Endodermal cell (in vitro differentiated cells): ENCODE measurements at regions not wholly inside any gene's neighbourhood (a gene's known extent, or its start where the extent isn't known, plus 50 kb on each side); places are given as distances from the start of the nearest gene placed in this dataset.

Source experiments
- DNase-seq: peaks from one replicate; pipeline ENCODE4 v3.0.0-alpha.2; 2017
- H3K27ac ChIP-seq: 2 replicates; pipeline ENCODE4 v1.5.1; 2013; ENCODE audit warnings: mild to moderate bottlenecking, low read depth, low read length, moderate library complexity
- H3K27me3 ChIP-seq: 2 replicates; pipeline ENCODE4 v1.6.1; 2013; ENCODE audit warnings: mild to moderate bottlenecking, low read length, moderate library complexity; ENCODE audit not compliant: insufficient read depth, control insufficient read depth, poor library complexity, severe bottlenecking
- H3K36me3 ChIP-seq: 2 replicates; pipeline ENCODE4 v1.7.0; 2013; ENCODE audit warnings: mild to moderate bottlenecking, low read length, moderate library complexity; ENCODE audit not compliant: control insufficient read depth, insufficient read depth
- H3K4me1 ChIP-seq: one replicate; pipeline ENCODE4 v1.7.0; 2013; ENCODE audit warnings: low read length; ENCODE audit not compliant: control insufficient read depth, insufficient read depth
- H3K4me3 ChIP-seq: 2 replicates; pipeline ENCODE4 v1.5.1; 2013; ENCODE audit warnings: mild to moderate bottlenecking, low read length, moderate library complexity
- H3K9ac ChIP-seq: 2 replicates; pipeline ENCODE4 v1.6.1; 2013; ENCODE audit warnings: mild to moderate bottlenecking, low read length, moderate library complexity; ENCODE audit not compliant: poor library complexity, severe bottlenecking; ENCODE audit errors: extremely low read depth
- H3K9me3 ChIP-seq: 2 replicates; pipeline ENCODE4 v1.6.1; 2013; ENCODE audit warnings: mild to moderate bottlenecking, low read length, moderate library complexity; ENCODE audit not compliant: control insufficient read depth
- H3K27ac Mint-ChIP-seq: 2 replicates; pipeline ENCODE4 v1.8.0; 2020; ENCODE audit warnings: mixed read lengths
- H3K27me3 Mint-ChIP-seq: 2 replicates; pipeline ENCODE4 v1.8.0; 2021; ENCODE audit warnings: mild to moderate bottlenecking, mixed read lengths; ENCODE audit not compliant: insufficient read depth
- H3K36me3 Mint-ChIP-seq: 2 replicates; pipeline ENCODE4 v1.8.0; 2020; ENCODE audit warnings: low read depth, mixed read lengths
- H3K4me1 Mint-ChIP-seq: 2 replicates; pipeline ENCODE4 v1.8.0; 2020; ENCODE audit warnings: mixed read lengths
- H3K4me3 Mint-ChIP-seq: 2 replicates; pipeline ENCODE4 v1.8.0; 2020; ENCODE audit warnings: mild to moderate bottlenecking, moderate library complexity, mixed read lengths
- H3K9me3 Mint-ChIP-seq: 2 replicates; pipeline ENCODE4 v1.8.0; 2020; ENCODE audit warnings: mild to moderate bottlenecking, mixed read lengths
- CTCF ChIP-seq: fragments of 200-600 bp; sonication (generic); conservative IDR thresholded peaks from 2 replicates; pipeline ENCODE4 v1.5.0; 2021; ENCODE audit warnings: antibody characterized with exemption, mild to moderate bottlenecking
- WGBS, 2 experiments: methylation state at CpG; one replicate each; pipeline versions ENCODE4 v1.1.5 to v1.1.7; 2013; ENCODE audit warnings: missing lambda C conversion rate in 2 of 2, mixed read lengths in 1 of 2; ENCODE audit not compliant: insufficient coverage in 1 of 2, insufficient read length in 1 of 2; 5-methylcytosine and 5-hydroxymethylcytosine counted together

- no peaks in the 10 kb centered on the region for H3K9me3 ChIP-seq
- H3K4me3 ChIP-seq = no peak overlapping the region
- peaks cover 5% of the 10 kb centered on the region for H3K9me3 Mint-ChIP-seq
- no peak for TF ChIP-seq CTCF
- no peak overlapping the region for H3K27ac Mint-ChIP-seq
- no peak for DNase-seq
- H3K9ac ChIP-seq = no peak overlapping the region
- no peak overlapping the region for H3K4me3 Mint-ChIP-seq
- H3K36me3 ChIP-seq = no peaks in the 10 kb centered on the region
- no peaks in the 10 kb centered on the region for H3K36me3 Mint-ChIP-seq
- no peaks in the 10 kb centered on the region for H3K27me3 ChIP-seq
- no peaks in the 10 kb centered on the region for H3K4me1 Mint-ChIP-seq
- peaks cover 8% of the 10 kb centered on the region for H3K27me3 Mint-ChIP-seq
- no peak overlapping the region for H3K27ac ChIP-seq
- H3K4me1 ChIP-seq = no peaks in the 10 kb centered on the region
Measured at GRCh38 chr13:76621705-76622104, 264.5 kb downstream of the KCTD12 start.

GRCh38 chr13:76620036-76620435 lies 266.2 kb downstream of the KCTD12 start:
- Mint-ChIP-seq H3K27ac (no peak overlapping the region), H3K4me3 (no peak overlapping the region), H3K4me1 (no peaks in the 10 kb centered on the region), H3K9me3 (peaks cover 5% of the 10 kb centered on the region), H3K27me3 (peaks cover 5% of the 10 kb centered on the region), H3K36me3 (no peaks in the 10 kb centered on the region)
- H3K27ac ChIP-seq = no peak overlapping the region
- 89% methylated on average over 5 of the region's 5 CpGs; no CpG with 5 or more reads in 1 of the 2 experiments for WGBS, 2 experiments
- H3K4me3 ChIP-seq = no peak overlapping the region
- H3K4me1 ChIP-seq = no peaks in the 10 kb centered on the region
- no peak for TF ChIP-seq CTCF
- H3K9ac ChIP-seq = no peak overlapping the region
- H3K36me3 ChIP-seq = no peaks in the 10 kb centered on the region
- no peaks in the 10 kb centered on the region for H3K9me3 ChIP-seq
- DNase-seq = no peak
- no peaks in the 10 kb centered on the region for H3K27me3 ChIP-seq

GRCh38 chr13:76619631-76620030 lies 266.6 kb downstream of the KCTD12 start:
- H3K27ac Mint-ChIP-seq = no peak overlapping the region

More at GRCh38 chr13:76619631-76620030, 266.6 kb downstream of the KCTD12 start:
- H3K4me1 Mint-ChIP-seq = no peaks in the 10 kb centered on the region
- no peak for DNase-seq
- Histone ChIP-seq H3K9me3 (no peaks in the 10 kb centered on the region), H3K27ac (no peak overlapping the region), H3K4me1 (no peaks in the 10 kb centered on the region), H3K9ac (no peak overlapping the region), H3K27me3 (no peaks in the 10 kb centered on the region), H3K36me3 (no peaks in the 10 kb centered on the region), H3K4me3 (no peak overlapping the region)
- H3K27me3 Mint-ChIP-seq = peaks cover 5% of the 10 kb centered on the region
- H3K4me3 Mint-ChIP-seq = no peak overlapping the region
- H3K36me3 Mint-ChIP-seq = no peaks in the 10 kb centered on the region
- peaks cover 5% of the 10 kb centered on the region for H3K9me3 Mint-ChIP-seq
- no peak for TF ChIP-seq CTCF
